AG10803 (cell line): ENCODE measurements at regions not wholly inside any gene's neighbourhood (a gene's known extent, or its start where the extent isn't known, plus 50 kb on each side); places are given as distances from the start of the nearest gene placed in this dataset.

Experiments used
- DNase-seq: peaks from one replicate; pipeline ENCODE4 v3.0.0; 2010; ENCODE audit warnings: low read depth
- H3K4me3 ChIP-seq: 2 replicates; pipeline ENCODE4 v1.5.1; 2011; ENCODE audit warnings: mild to moderate bottlenecking, low read length, control low read depth
- TF ChIP-seq, protein P1 (sequence below): conservative IDR thresholded peaks from 2 replicates; pipeline ENCODE4 v1.5.1; 2011; ENCODE audit warnings: mild to moderate bottlenecking, low read length, control low read depth, inconsistent platforms

DNA sequence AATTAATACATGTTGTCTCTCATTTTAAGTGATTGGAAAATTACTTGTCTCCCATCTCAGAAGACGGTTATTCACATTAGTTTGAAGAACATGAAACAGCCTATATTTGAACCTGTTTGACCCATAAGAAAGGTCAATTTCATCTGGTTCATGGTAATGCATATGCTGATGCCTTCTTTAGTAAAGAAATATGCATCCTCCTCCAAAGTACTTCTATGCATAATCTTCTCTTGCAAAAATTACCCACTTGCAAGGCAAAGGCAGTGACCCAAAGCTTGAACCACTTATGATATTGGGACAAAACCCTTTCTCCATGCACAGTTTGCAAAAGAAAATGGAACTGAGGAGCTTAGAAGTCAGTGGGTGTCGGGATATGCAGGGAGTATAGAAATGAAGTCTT, 65.4 kb upstream of the IRX1 start:
- TF ChIP-seq, protein P1, sequence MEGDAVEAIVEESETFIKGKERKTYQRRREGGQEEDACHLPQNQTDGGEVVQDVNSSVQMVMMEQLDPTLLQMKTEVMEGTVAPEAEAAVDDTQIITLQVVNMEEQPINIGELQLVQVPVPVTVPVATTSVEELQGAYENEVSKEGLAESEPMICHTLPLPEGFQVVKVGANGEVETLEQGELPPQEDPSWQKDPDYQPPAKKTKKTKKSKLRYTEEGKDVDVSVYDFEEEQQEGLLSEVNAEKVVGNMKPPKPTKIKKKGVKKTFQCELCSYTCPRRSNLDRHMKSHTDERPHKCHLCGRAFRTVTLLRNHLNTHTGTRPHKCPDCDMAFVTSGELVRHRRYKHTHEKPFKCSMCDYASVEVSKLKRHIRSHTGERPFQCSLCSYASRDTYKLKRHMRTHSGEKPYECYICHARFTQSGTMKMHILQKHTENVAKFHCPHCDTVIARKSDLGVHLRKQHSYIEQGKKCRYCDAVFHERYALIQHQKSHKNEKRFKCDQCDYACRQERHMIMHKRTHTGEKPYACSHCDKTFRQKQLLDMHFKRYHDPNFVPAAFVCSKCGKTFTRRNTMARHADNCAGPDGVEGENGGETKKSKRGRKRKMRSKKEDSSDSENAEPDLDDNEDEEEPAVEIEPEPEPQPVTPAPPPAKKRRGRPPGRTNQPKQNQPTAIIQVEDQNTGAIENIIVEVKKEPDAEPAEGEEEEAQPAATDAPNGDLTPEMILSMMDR, result no peak
- no peak overlapping the region for H3K4me3 ChIP-seq
- DNase-seq, result no peak

DNA sequence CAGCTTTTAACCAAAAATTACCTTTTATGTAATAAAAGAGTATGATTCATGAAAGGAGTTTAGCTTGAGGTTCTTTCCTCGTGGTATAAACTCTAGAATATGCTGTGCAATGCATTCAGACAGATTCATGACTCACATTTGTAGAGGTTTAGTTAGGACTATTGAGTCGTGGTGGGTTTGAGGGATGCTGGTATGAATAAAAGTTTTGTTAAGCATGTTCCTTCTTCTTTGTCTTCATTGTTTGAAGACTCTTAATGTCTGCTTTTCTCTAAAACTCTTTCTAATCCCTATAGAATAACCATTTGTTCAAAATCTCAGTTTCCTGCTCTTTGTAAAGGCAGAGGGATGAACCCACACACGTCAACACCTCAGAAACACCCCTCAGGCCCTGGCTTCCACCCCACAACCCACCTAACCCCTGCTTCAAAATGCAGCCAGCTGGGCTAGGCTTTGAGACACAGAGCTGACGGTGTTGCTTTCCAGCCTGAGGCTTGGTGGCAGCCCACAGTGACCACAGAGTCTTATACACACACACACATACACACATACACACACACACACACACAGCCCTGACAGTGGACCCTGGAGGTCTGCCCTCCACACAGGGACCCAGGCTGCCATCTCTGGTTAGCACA, 69.0 kb upstream of the IRX1 start:
- H3K4me3 ChIP-seq, result no peak overlapping the region
- TF ChIP-seq, protein P1, result no peak
- DNase-seq, result no peak

DNA sequence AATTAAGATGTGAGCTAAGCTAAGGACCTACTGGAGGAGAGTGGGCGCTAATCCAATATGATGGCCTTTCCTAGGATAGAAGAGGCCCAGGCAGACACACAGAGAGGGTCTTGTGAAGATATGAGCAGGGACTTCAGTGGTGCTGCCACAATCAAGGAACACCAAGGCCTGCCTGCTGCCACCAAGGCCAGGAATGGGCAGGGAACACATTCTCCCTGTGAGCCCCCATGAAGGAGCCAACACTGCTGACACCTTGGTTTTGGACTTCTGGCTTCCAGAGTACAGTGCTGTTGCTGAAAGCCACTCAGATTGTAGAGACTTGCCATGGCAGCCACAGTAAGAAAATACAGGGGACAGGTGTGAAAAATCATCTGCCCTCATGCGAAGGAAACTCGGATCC, 73.1 kb upstream of the IRX1 start:
- no peak for DNase-seq
- no peak overlapping the region for H3K4me3 ChIP-seq
- TF ChIP-seq, protein P1, result no peak

DNA sequence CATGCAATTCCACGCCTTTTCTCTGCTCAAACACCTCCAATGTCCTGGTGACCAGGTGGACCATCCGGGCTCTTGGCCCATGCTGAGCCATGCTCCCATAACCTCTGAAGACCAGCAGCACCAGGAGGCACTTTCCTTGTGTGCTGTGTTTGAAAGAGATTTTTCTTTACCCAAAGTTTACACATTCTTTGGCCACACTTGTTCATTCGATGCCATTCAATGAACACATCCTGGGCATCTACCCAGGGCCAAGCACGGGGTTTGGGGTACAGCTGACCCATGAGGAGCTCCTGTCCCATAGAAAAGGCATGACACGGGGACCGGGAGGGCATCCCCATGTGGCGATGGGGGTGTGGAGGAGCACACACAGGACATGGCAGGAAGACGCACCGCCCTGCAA, 77.1 kb upstream of the IRX1 start:
- H3K4me3 ChIP-seq, result no peak overlapping the region
- no peak for DNase-seq
- TF ChIP-seq, protein P1, result no peak

DNA sequence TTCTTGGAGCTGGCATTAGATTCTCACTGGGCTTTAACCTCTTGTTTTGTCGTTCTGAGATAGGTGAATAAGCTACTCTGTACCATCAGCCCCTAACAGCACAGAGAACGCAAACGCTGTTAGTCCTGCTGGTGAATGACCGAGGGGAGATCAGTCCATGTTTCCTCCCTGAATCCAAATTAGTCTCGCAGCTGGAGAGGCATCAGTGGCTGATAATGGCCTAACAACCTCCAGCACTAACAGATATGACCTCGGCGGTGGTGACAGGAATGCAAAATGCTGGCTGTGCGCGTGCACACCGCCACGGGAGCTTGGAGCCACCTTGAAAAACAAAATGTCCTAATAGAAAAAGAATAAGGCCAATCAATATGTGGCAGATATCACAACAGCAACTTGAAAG, 77.6 kb upstream of the IRX1 start:
- TF ChIP-seq, protein P1, result no peak
- H3K4me3 ChIP-seq, result no peak overlapping the region
- DNase-seq, result no peak

DNA sequence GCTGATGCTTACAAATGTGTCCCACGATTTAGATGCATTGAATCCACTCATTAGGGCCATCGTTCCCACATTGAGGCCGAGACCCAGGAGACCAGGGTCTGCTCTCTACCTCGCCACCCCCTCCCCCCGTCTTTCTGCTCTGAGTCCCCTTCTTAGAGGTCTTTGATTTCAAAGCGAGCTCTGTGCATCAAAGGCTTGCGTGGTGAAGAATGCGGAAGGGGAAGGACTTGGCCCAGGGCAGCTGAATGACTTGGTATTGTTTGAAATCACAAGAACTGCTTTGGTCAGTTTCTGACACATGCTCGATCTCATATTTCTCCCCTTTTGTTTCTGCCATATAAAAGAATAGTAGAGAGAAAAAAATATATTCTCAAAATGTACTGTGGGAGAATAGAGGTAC, 78.3 kb upstream of the IRX1 start:
- H3K4me3 ChIP-seq, result no peak overlapping the region
- no peak for DNase-seq
- TF ChIP-seq, protein P1, result no peak

DNA sequence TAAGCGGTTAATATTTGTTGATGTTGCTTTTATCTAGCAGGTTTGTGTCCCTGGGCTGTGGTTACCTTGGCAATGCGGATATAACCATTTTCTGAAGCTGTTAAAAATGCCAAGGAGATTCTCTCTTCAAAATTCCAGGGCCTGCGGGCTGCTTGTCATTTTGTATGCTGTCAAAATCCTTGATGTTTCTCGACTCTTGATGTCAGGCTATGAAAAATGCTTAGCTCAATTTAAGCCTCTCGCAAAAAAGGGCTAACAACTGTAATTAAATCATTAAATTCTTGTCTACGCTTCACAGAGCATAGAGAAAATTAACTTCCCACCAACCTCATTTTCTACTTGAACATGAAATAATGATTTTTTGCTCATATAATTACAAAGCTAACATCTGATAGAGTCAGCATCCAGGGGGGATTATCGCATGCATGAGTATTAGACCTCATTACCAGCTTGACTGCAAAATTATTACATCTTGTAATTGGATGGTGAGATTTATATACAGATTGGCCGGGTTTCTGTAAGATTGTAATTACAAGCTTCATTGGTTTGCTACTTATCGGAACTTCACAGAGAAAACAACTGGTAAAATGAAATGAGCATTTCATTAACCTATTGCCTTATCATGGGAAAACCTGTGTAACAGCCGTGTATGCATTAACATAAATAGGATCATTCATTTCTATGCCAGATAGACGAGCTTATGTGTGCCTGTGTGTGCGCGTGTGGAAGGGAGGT, 83.1 kb upstream of the IRX1 start:
- no peak for DNase-seq
- H3K4me3 ChIP-seq, result no peak overlapping the region
- TF ChIP-seq, protein P1, result no peak
